ENCODE measurements at regions not wholly inside any gene's neighbourhood (a gene's known extent, or its start where the extent isn't known, plus 50 kb on each side); places are given as distances from the start of the nearest gene placed in this dataset.

- TF ChIP-seq CTCF (IDR thresholded peaks at IDR 0.05; ENCODE audit: low read depth, low read length) = no peak
- no peak for TF ChIP-seq POLR2A (IDR thresholded peaks at IDR 0.05; ENCODE audit: extremely low read depth, insufficient read length)
Measured at GRCh38 chr6:27743787-27744186, 168.4 kb downstream of the OR2B2 start.

Measured in NB4 (cell line).